ENCODE measurements at regions not wholly inside any gene's neighbourhood (a gene's known extent, or its start where the extent isn't known, plus 50 kb on each side); places are given as distances from the start of the nearest gene placed in this dataset.

GRCh38 chr7:138400400-138400886 is 59.6 kb upstream of the TRIM24 start:
- TF ChIP-seq FOXP2 (optimal IDR thresholded peaks at IDR 0.05; ENCODE audit: borderline replicate concordance, extremely low read depth, extremely low read length, insufficient read depth) (no peak), TAF1 (IDR thresholded peaks at IDR 0.05; ENCODE audit: borderline replicate concordance, insufficient read depth, low read length) (no peak), REST (IDR thresholded peaks at IDR 0.05; ENCODE audit: insufficient read depth in 1 of 2, low read depth in 2 of 2, low read length in 2 of 2) (no peak), SIN3A (IDR thresholded peaks at IDR 0.05; ENCODE audit: borderline replicate concordance, insufficient read depth, low read length) (no peak), POLR2AphosphoS5 (IDR thresholded peaks at IDR 0.05; ENCODE audit: low read depth, low read length) (no peak)

GRCh38 chr7:138402749-138403148 is 57.3 kb upstream of the TRIM24 start:
- TF ChIP-seq FOXP2 (optimal IDR thresholded peaks at IDR 0.05; ENCODE audit: borderline replicate concordance, extremely low read depth, extremely low read length, insufficient read depth): no peak
- TF ChIP-seq REST (IDR thresholded peaks at IDR 0.05; ENCODE audit: insufficient read depth in 1 of 2, low read depth in 2 of 2, low read length in 2 of 2): no peak
- no peak for TF ChIP-seq POLR2AphosphoS5 (IDR thresholded peaks at IDR 0.05; ENCODE audit: low read depth, low read length)
- no peak for TF ChIP-seq SIN3A (IDR thresholded peaks at IDR 0.05; ENCODE audit: borderline replicate concordance, insufficient read depth, low read length)
- TF ChIP-seq TAF1 (IDR thresholded peaks at IDR 0.05; ENCODE audit: borderline replicate concordance, insufficient read depth, low read length): no peak

- TF ChIP-seq SIN3A (IDR thresholded peaks at IDR 0.05; ENCODE audit: borderline replicate concordance, insufficient read depth, low read length): no peak
- no peak for TF ChIP-seq POLR2AphosphoS5 (IDR thresholded peaks at IDR 0.05; ENCODE audit: low read depth, low read length)
- TF ChIP-seq TAF1 (IDR thresholded peaks at IDR 0.05; ENCODE audit: borderline replicate concordance, insufficient read depth, low read length): no peak
- no peak for TF ChIP-seq FOXP2 (optimal IDR thresholded peaks at IDR 0.05; ENCODE audit: borderline replicate concordance, extremely low read depth, extremely low read length, insufficient read depth)
- TF ChIP-seq REST (IDR thresholded peaks at IDR 0.05; ENCODE audit: insufficient read depth in 1 of 2, low read depth in 2 of 2, low read length in 2 of 2): no peak
Measured at GRCh38 chr7:138405496-138405895, 54.6 kb upstream of the TRIM24 start.

GRCh38 chr7:138407792-138408191 is 52.3 kb upstream of the TRIM24 start:
- TF ChIP-seq REST (IDR thresholded peaks at IDR 0.05; ENCODE audit: insufficient read depth in 1 of 2, low read depth in 2 of 2, low read length in 2 of 2): no peak
- no peak for TF ChIP-seq FOXP2 (optimal IDR thresholded peaks at IDR 0.05; ENCODE audit: borderline replicate concordance, extremely low read depth, extremely low read length, insufficient read depth)
- TF ChIP-seq SIN3A (IDR thresholded peaks at IDR 0.05; ENCODE audit: borderline replicate concordance, insufficient read depth, low read length): no peak
- TF ChIP-seq POLR2AphosphoS5 (IDR thresholded peaks at IDR 0.05; ENCODE audit: low read depth, low read length): no peak
- no peak for TF ChIP-seq TAF1 (IDR thresholded peaks at IDR 0.05; ENCODE audit: borderline replicate concordance, insufficient read depth, low read length)
